Epithelial cell of esophagus (primary cell): ENCODE measurements at regions not wholly inside any gene's neighbourhood (a gene's known extent, or its start where the extent isn't known, plus 50 kb on each side); places are given as distances from the start of the nearest gene placed in this dataset.
A peak's percentile ranks its signal among the peaks of the same experiment; 100 is the strongest.

ENCODE experiments used
- DNase-seq: peaks from one replicate; pipeline ENCODE4 v3.0.0; 2010; ENCODE audit warnings: low read depth
- H3K4me3 ChIP-seq: 2 replicates; pipeline ENCODE4 v1.5.1; 2011; ENCODE audit warnings: mild to moderate bottlenecking, low read length, control low read depth
- CTCF ChIP-seq: IDR thresholded peaks from 2 replicates; pipeline ENCODE4 v1.5.1; 2011; ENCODE audit warnings: low read depth, mild to moderate bottlenecking, low read length, control low read depth, inconsistent platforms; ENCODE audit not compliant: insufficient read depth; ENCODE audit errors: missing control alignments

GRCh38 chr14:86050072-86050683, 520.2 kb downstream of the FLRT2 start:
- no peak overlapping the region for H3K4me3 ChIP-seq
- DNase-seq: no peak
- no peak for TF ChIP-seq CTCF

GRCh38 chr14:86039176-86039575, 509.2 kb downstream of the FLRT2 start:
- no peak overlapping the region for H3K4me3 ChIP-seq
- TF ChIP-seq CTCF: no peak
- no peak for DNase-seq

- TF ChIP-seq CTCF: peak; percentile 80
- no peak overlapping the region for H3K4me3 ChIP-seq
- DNase-seq: peak; percentile 73
These were observed 508.6 kb downstream of the FLRT2 start for GRCh38 chr14:86038387-86039042.

GRCh38 chr14:86035882-86036281, 505.9 kb downstream of the FLRT2 start:
- no peak overlapping the region for H3K4me3 ChIP-seq
- DNase-seq: peak; percentile 58

GRCh38 chr14:86027990-86028389, 498.0 kb downstream of the FLRT2 start:
- no peak for DNase-seq
- no peak for TF ChIP-seq CTCF
- H3K4me3 ChIP-seq: no peak overlapping the region

More at GRCh38 chr14:86035882-86036281, 505.9 kb downstream of the FLRT2 start:
- peak; percentile 64 for TF ChIP-seq CTCF

GRCh38 chr14:86027144-86027543, 497.2 kb downstream of the FLRT2 start:
- TF ChIP-seq CTCF: no peak
- no peak overlapping the region for H3K4me3 ChIP-seq
- no peak for DNase-seq

GRCh38 chr14:86022031-86022629, 492.2 kb downstream of the FLRT2 start:
- DNase-seq: no peak
- TF ChIP-seq CTCF: no peak
- H3K4me3 ChIP-seq: no peak overlapping the region
